GM18517 (cell line): ENCODE measurements at regions not wholly inside any gene's neighbourhood (a gene's known extent, or its start where the extent isn't known, plus 50 kb on each side); places are given as distances from the start of the nearest gene placed in this dataset.
A peak's percentile ranks its signal among the peaks of the same experiment; 100 is the strongest.

ENCODE experiments used
- ATAC-seq: cut with Tn5 transposase; IDR thresholded peaks from one replicate; pipeline ENCODE4 v1.9.1; 2021; ENCODE audit warnings: mild to moderate bottlenecking, moderate library complexity; ENCODE audit not compliant: unreplicated experiment

DNA sequence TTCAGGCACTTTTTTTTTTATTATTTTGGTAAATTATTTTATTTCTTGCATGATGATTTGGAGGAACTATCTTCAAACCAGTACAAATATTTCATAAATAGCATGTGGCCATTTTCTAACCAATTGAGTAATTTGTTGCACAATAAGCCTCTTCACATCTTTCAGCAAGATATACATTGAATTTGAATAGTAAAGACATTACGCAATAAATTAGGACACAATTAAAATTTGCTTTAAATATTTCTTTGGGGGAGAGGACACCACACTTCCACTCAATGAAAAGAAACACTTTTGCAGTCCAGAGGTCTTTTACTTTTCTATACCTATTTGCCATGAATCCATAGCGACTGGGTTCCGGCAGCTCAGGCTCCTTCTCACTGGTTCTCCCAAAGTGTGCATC lies 762.6 kb upstream of the GOLIM4 start:
- no peak for ATAC-seq

DNA sequence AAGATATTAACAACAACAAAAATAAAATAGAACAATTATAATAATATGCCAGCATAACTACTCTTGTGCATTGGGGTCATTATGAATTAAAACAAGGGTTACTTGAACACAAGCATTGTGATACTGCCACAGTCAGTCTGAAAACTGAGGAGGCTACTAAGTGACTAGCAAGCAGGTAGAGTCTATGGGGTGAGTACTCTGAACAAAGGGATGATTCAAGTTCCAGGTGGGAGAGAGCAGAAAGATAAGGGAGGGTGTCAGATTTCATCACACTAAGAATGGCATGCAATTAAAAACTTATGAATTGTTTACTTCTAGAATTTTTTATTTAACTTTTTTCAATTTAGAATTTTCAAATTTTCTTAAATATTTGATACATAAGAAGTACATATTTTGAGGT lies 754.4 kb upstream of the GOLIM4 start:
- no peak for ATAC-seq

DNA sequence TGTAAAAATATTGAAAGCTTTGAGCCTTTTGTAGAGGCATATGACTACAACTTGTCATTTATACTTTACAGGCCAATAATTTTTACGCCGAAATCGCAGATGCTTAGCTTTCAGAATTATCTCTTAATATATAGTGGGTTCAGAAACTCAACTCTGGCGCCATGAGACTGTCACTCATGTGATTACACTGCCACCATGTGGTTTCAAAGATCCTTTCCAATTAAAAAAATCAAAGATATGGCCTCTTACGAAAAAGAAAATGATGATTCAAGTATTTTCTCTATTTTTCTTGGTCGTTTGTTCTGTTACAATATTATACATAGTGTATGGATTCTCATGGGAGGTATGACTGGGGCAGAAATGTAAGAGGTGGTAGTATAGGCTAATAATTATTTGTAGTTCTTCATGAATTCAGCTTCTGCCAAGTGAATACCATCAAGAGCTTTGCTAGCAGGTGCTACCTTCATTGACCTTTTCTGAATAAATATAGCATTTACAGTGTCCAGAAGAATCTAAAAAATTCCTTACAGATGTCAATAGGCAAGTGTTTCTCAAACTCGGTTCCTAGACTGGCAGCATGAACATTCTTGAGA lies 751.7 kb upstream of the GOLIM4 start:
- ATAC-seq, result peak; percentile 70

DNA sequence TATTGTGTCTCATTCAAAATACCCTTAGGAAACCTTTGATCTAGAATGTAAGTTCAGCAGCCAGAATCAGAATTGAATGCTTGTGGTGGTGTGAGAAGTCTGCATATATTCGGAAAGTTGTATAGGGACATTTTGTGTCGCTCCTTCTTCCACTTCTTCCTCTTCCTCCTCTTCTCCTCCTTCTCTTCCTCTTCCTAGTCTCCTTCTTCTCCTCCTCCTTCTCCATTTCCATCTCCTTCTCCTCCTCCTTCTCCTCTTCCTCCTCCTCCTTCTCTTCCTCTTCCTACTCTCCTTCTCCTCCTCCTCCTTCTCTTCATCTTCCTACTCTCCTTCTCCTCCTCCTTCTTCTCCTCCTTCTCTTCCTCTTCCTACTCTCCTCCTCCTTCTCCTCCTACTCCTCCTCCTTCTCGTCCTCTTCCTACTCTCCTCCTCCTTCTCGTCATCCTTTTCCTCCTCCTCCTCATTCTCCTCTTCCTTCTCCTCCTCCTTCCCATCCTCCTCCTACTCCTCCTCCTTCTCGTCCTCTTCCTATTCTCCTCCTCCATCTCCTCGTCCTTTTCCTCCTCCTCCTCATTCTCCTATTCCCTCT lies 749.3 kb upstream of the GOLIM4 start:
- no peak for ATAC-seq

DNA sequence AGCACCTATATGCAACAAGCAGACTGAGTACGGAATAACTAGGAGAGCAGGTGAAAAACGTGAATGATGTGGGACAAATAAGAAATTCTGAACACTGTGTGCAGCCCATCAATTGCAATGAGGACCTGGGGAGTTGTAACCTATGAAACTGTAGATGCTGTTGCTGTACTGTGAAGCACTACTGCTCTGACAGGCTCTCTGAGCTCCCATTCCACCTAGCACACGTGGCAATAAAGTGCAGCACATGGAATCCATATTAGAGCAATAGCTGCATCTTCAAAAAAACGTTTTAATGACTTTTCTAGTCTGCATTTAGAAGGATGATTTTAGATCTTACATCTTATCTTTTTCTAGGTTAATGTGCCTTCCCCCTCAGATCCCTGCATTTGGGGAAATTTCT lies 748.7 kb upstream of the GOLIM4 start:
- no peak for ATAC-seq

DNA sequence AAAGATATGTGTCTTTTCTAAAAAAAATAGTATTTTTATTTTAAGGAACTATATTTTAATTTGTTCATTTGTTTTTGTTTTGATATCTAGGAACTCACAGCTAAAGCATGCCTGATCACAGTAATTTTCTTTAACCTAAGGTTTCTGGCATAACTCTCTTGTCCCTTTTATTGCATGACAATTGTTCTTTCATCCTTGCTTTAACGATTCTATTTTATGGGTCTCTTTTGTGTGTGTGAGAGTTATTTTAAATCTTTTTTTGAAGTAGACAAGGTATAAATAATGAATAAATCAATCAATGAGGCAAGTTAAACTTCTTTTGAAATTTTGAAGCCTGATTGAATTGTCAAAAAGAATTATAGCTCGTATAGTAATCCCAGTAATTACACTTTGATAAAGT lies 747.8 kb upstream of the GOLIM4 start:
- no peak for ATAC-seq

DNA sequence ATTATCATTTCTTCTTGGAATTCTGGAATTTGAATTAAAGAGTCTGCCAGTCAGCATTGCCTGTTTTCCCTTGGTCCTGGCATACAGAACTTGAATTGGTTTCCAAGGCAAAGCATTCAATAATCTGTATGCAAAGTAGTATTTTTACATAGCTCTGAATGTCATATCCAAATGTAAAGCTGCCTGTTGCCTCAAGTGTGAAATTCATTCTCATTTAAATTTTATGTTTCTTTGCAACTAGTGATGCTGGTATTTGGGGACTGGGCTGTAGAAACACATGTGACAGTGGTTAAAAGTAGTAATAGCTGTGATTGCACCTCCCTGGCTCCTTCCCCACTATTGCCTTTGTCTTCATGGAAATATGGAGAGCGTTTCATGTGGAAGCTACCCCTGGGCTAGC lies 743.9 kb upstream of the GOLIM4 start:
- ATAC-seq, result no peak

DNA sequence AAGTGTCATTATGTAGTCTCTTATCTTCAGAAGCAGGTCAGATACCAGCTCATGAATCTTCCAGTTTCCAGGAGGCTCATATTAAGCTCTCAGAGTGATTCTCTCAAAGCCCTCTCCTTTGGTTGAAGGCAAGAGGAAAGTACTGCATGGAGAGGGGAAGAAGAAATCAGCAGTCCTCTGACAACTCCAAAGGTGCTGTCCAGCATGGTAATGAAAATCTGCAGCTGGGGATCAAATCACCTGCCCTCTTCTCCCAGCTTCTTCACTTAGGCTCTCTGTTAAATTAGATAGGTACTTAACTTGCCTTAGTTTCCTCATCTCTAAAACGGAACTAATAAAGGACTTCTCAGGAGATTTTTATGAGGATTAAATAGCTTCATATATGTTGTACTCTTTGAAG lies 738.8 kb upstream of the GOLIM4 start:
- no peak for ATAC-seq

DNA sequence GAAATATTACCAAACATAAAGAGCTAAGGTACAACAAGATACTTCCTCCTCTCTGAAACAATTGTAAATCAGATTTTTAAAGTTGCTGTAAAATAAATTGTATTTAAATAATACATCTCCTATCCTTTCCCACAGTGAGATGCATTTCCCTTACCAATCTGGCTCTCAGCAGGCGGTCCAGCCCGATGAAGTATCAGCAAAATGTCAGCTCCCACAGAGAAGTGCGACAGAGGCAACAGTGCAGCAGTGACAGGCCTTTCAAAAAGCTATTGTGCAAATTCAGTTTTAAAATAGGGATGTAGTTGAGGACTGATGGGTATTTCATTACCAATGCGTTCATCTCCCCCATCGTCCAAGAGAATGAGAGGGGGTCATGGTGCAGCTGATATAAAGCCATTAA lies 733.2 kb upstream of the GOLIM4 start:
- ATAC-seq, result no peak

DNA sequence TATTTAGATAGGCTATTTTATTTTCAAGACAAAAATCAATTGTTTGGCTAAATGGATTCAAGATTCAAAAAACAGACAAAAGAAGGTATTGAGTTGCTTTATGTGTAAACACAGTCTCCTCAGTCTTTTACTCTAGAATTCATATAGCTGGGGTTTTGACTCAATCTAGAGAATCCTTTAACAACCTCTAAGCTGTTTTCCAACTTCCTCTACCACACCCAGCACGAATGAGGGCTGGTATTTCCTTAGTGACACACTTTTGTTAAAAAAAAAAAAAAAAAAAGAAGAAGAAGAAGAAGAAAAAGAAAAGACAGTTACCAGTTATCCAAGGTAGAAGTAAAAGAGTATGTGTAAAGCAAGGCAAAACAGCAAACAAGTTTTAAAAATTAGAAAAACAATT lies 732.8 kb upstream of the GOLIM4 start:
- no peak for ATAC-seq

DNA sequence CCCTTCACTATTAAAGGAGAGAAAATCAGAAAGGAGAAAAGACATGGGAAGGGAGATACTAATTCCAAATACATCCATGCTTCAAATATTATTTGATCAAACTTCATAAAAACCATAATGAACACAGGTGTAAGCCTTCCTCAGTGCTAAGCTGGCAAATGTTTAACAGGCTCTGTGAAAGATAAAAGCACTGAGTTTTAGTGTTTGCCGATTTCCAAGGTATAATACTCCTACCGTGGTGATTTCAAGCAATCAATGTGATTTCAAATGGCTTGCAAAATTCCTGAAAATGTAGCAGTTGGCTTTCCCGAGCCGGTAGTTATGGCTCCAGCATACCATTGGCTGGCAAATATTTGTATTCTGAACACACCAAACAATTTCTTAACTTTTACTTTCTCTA lies 732.3 kb upstream of the GOLIM4 start:
- no peak for ATAC-seq

DNA sequence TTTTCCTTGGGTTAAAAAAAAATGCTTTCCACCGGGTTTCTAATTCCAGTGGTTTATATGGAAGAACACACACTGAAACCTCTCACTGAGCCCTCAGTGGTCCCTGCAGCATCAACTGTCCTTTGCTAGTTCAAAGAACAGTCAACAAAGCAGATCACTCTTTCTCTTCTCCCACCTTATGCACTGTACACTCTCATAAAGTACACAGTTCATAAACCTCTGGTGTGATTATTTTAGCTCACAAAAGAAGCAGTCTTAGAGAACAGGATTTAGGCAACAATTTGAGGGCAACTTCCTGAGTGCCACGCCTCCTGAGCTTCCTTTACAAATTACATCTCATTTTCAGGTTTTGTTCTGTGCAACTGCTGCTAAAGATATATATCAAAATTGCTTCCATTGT lies 728.4 kb upstream of the GOLIM4 start:
- ATAC-seq, result no peak

DNA sequence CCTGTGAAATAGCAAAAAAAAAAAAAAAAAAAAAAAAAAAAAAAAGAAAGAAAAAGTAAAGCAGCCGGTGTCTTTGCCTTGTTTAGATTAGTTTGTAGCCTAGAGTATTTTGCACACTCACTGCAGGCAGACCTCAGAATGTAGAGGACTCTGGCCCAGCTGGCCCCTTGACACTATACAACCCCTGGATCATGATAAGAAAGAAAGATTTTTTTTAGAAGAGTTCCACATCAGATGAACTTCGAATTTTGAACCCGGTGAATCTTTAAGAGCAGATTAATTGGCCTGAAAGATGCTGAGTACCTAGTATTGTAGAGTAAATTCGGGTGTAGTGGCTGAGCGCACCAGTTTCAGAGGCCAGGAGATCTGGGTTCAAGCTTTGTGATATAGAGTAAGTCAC lies 727.7 kb upstream of the GOLIM4 start:
- ATAC-seq, result no peak

DNA sequence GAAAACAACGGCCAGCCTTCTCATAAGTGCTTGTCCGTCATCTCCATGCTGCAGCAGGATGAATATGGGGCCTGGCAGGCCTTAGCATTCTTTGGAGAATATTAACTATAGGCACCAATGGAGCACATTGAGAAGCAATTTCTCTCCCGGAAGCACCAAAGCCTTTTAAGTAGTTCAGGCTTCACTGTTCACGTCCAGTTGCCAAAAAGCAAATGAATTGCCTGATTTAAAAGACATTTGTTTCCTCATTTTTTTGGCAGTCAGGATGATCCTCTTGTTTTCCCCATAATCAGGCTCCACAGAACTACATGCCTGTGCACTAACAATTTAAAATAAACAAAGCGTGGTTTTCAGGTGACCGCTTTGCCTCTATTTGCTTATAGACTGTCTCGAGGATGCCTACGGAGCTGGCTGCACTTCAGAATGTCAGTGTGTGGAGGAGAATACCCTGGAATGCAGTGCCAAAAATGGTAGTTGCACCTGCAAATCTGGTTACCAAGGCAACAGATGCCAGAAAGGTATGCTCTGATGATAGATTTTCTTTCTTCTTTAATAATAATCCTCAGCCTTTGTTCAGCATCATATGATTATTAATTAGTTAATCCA lies 725.2 kb upstream of the GOLIM4 start:
- no peak for ATAC-seq

DNA sequence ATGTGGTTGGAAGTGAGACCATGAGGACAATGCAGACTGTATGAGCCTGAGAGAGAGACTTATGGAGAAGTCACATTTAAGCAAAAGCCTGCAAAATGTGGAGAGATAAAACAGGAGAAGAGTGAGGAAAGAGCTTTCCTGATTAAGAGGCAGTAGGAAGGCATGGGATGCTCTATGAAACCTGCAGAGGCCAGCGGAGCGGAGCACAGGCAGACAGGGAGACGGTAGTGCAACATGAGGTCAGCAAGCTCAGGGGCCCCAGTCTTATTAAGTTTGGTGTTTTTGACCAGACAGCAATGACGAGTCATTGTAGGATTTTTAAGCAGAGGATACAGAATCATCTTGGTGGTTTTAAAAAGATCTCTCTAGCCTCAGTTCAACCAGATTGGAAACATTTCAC lies 721.5 kb upstream of the GOLIM4 start:
- no peak for ATAC-seq

DNA sequence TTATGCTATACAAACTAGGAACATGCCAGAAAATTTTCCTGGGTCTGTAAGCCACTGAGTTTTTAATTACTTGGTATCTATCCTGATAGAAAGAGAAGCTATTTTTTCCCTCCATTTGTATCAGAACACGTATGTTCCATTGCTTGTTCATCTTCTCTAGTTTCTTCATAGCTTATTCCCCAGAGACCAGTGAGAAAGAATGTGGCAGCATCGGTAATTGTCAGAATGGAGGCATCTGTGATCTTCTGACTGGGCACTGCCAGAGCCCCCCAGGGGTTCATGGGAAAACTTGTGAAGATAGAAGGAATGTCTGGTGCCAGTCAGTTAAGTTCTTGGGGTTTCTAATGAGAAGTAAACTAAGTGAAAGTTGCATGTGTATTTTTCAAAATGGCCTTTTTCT lies 720.2 kb upstream of the GOLIM4 start:
- no peak for ATAC-seq

DNA sequence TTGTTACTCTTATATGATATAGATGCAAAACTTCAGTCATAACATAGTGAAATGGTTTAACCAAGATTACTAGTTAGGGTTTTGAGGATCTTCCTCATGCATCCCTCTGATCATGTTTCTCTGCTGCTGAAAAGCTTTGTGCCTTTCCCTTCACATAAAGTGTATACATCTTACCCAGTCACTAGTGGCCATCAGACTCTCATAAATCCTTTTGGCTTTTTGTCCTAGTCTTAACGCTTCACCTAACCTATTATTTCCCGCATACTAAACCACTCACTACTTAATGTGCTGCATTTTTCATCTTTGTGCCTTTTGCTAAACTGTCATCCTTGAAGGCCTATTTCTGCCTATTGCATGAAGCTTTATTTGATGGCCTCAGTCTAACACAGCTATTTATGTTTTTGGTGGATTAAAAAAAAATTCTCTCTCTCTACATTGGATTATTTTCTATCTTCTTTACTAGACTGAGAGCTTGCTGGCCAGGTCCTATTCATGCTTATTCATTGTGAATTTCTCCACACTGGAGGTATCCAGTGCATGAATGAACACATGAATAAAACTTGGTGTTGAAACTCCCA lies 717.6 kb upstream of the GOLIM4 start:
- ATAC-seq, result no peak

DNA sequence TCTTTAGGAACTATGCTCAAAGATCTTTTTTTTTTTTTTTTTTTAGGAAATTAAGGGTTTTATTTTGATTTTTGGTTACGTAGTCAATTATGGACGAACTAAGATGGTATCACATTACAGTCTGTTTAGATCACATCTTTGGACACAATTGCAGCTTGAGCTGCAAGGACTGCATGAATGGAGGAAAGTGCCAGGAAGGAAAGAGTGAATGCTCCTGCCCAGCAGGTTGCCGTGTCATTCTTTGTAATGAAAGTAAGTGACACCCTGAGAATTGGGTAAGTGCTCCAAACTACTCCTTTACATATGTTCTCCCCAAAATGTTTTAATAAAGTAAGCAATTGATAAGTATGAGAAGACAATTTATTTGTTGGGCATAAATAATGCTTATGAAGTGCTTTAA lies 716.5 kb upstream of the GOLIM4 start:
- ATAC-seq, result no peak

DNA sequence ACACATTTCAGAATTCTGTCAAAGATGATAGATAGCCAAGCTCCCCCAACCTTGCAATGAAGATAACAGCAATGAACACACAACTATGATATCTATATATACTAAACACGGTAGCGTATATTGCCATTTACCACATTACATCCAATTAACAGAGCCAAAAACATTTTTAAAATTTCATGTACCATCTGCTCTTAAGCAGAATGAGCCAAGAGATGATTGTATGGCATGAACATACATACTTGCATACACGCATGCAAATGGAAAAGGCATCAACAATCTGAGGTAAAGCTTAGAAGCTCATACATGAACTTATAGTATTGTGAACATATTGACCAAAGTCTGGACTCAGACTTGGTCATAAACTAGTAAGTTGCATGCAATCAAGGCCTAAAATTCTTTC lies 712.9 kb upstream of the GOLIM4 start:
- ATAC-seq, result no peak

DNA sequence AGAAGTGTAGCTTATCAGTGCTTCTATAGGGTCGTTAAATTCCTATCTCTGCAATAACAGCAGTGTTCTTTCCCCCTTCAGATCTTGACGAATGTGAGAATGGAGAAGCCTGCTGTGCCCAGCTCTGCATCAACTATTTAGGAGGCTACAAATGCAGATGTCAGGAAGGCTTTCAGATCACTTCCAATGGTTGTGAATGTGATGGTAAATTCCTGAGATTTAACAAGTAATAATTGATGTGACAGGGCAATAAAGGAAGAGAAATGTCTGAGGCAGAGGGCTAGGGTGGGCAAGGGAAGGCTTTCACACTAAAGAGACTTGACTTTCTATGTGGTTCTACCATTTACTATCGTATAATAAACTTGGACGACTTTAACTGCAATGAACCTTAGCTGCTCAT lies 711.7 kb upstream of the GOLIM4 start:
- no peak for ATAC-seq

DNA sequence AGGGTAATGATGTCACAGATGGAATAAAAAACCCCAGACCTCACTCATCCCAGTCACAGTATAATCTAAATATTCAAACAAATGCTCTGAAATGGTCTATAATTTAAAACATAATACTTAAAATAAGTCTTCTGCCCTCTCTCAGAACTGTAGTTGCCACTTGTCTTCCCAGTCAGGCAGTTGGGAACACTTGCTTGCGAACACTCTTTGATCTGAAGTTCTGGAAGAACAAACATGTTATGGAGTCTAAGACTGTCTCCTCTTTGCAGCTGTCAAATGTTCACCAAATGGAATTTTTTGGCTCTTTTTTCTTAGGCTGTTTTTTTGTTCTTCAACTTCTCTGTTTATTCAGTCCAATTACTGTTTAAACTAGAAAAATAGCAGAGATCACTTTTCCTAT lies 711.1 kb upstream of the GOLIM4 start:
- no peak for ATAC-seq

DNA sequence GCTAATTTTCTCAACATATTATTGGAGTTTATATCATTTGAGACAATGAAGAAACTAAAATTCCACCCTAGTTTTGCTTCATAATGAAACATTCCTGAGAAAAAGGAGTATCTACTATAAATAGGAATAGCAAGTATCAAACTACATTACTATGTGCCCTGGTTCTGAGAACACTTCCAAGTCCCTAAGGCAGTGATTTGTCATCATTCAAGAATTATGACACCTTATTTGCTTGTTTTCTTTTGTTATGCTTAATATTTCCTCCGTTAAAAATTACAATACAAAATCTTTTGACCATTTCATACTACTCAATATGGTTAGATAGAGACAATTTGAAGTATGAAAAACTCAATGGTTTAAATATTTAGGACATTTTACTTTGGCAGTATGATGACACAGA lies 707.8 kb upstream of the GOLIM4 start:
- no peak for ATAC-seq

DNA sequence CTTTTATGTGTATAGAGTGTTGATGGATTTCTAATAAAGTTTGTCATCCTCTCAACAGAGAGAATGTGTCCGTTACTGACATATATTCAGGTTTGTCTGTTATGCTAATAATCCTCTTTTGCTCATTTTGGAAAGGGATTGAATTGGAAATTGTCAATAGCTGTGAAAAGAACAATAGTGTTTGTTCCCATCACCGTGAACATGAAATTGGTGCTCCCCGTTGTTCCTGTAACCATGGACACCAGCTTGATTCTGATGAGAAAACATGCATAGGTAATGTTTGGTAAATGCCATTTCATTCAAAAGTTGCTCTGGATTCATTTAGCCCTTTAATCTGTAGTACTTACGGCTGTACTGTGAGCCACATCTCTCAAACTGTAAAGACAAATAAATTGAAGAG lies 707.0 kb upstream of the GOLIM4 start:
- no peak for ATAC-seq
